ENCODE measurements at regions not wholly inside any gene's neighbourhood (a gene's known extent, or its start where the extent isn't known, plus 50 kb on each side); places are given as distances from the start of the nearest gene placed in this dataset.
"Not testable (repeated sequence)": the region's sequence is repeated elsewhere in the genome, so short reads cannot be mapped to it uniquely, and the experiment has no call there.

- H3K4me3 Mint-ChIP-seq = no peak overlapping the region
- no peak overlapping the region for H3K27ac Mint-ChIP-seq (ENCODE audit: unreplicated experiment)
- H3K4me1 Mint-ChIP-seq = peaks cover 5% of the 10 kb centered on the region
- no peaks in the 10 kb centered on the region for H3K36me3 Mint-ChIP-seq (ENCODE audit: low read depth)
- H3K9me3 Mint-ChIP-seq = no peaks in the 10 kb centered on the region
- DNase-seq (ENCODE audit: low read depth, low spot score) = no peak
- no peaks in the 10 kb centered on the region for H3K27me3 Mint-ChIP-seq (ENCODE audit: low read depth)
- TF ChIP-seq CTCF (conservative IDR thresholded peaks at IDR 0.05) = no peak
These were observed 144.0 kb upstream of the ADGRL4 start for GRCh38 chr1:79150576-79150975.

- H3K9me3 Mint-ChIP-seq; H3K36me3 Mint-ChIP-seq (ENCODE audit: low read depth); H3K4me3 Mint-ChIP-seq; H3K27me3 Mint-ChIP-seq (ENCODE audit: low read depth); DNase-seq (ENCODE audit: low read depth, low spot score); H3K4me1 Mint-ChIP-seq: not testable (repeated sequence)
- peak overlapping the region; percentile 16 for H3K27ac Mint-ChIP-seq (ENCODE audit: unreplicated experiment)
These were observed 131.7 kb upstream of the ADGRL4 start for GRCh38 chr1:79138227-79138626.

GRCh38 chr1:79133774-79134364, 127.3 kb upstream of the ADGRL4 start:
- peaks cover 2% of the 10 kb centered on the region for H3K9me3 Mint-ChIP-seq
- H3K4me3 Mint-ChIP-seq = no peak overlapping the region
- H3K27me3 Mint-ChIP-seq (ENCODE audit: low read depth) = no peaks in the 10 kb centered on the region
- no peaks in the 10 kb centered on the region for H3K36me3 Mint-ChIP-seq (ENCODE audit: low read depth)
- peaks cover 5% of the 10 kb centered on the region for H3K4me1 Mint-ChIP-seq
- TF ChIP-seq CTCF (conservative IDR thresholded peaks at IDR 0.05) = no peak
- H3K27ac Mint-ChIP-seq (ENCODE audit: unreplicated experiment) = no peak overlapping the region
- no peak for DNase-seq (ENCODE audit: low read depth, low spot score)

GRCh38 chr1:79131626-79132025, 125.1 kb upstream of the ADGRL4 start:
- DNase-seq (ENCODE audit: low read depth, low spot score) = no peak
- no peak overlapping the region for H3K27ac Mint-ChIP-seq (ENCODE audit: unreplicated experiment)
- H3K36me3 Mint-ChIP-seq (ENCODE audit: low read depth) = no peaks in the 10 kb centered on the region
- no peaks in the 10 kb centered on the region for H3K9me3 Mint-ChIP-seq
- H3K4me1 Mint-ChIP-seq = no peaks in the 10 kb centered on the region
- H3K27me3 Mint-ChIP-seq (ENCODE audit: low read depth) = no peaks in the 10 kb centered on the region
- no peak overlapping the region for H3K4me3 Mint-ChIP-seq
- no peak for TF ChIP-seq CTCF (conservative IDR thresholded peaks at IDR 0.05)

- no peak for TF ChIP-seq CTCF (conservative IDR thresholded peaks at IDR 0.05)
- no peak overlapping the region for H3K27ac Mint-ChIP-seq (ENCODE audit: unreplicated experiment)
These were observed 123.4 kb upstream of the ADGRL4 start for GRCh38 chr1:79129914-79130313.

GRCh38 chr1:79128722-79129121, 122.2 kb upstream of the ADGRL4 start:
- H3K27me3 Mint-ChIP-seq (ENCODE audit: low read depth) = no peaks in the 10 kb centered on the region
- no peaks in the 10 kb centered on the region for H3K36me3 Mint-ChIP-seq (ENCODE audit: low read depth)
- no peak for TF ChIP-seq CTCF (conservative IDR thresholded peaks at IDR 0.05)
- no peak overlapping the region for H3K27ac Mint-ChIP-seq (ENCODE audit: unreplicated experiment)
- no peaks in the 10 kb centered on the region for H3K9me3 Mint-ChIP-seq
- H3K4me1 Mint-ChIP-seq = no peaks in the 10 kb centered on the region
- H3K4me3 Mint-ChIP-seq = no peak overlapping the region
- DNase-seq (ENCODE audit: low read depth, low spot score) = no peak

More at GRCh38 chr1:79129914-79130313, 123.4 kb upstream of the ADGRL4 start:
- Mint-ChIP-seq H3K9me3 (no peaks in the 10 kb centered on the region), H3K27me3 (ENCODE audit: low read depth) (no peaks in the 10 kb centered on the region), H3K4me3 (no peak overlapping the region), H3K36me3 (ENCODE audit: low read depth) (no peaks in the 10 kb centered on the region), H3K4me1 (no peaks in the 10 kb centered on the region)
- DNase-seq (ENCODE audit: low read depth, low spot score) = no peak
